SU-DHL-6 (cell line): ENCODE measurements at regions not wholly inside any gene's neighbourhood (a gene's known extent, or its start where the extent isn't known, plus 50 kb on each side); places are given as distances from the start of the nearest gene placed in this dataset.

ENCODE experiments used
- EZH2phosphoT487 ChIP-seq: fragments of 200-600 bp; sonication (generic), shearing (Covaris generic); conservative IDR thresholded peaks from 2 replicates; pipeline ENCODE4 v1.6.1; 2018; ENCODE audit warnings: mild to moderate bottlenecking, antibody characterized with exemption, low read length, moderate library complexity, mixed read lengths
- TF ChIP-seq, protein P1 (sequence below): fragments of 200-600 bp; sonication (generic); IDR thresholded peaks from one replicate; pipeline ENCODE4 v1.5.1; 2017; ENCODE audit warnings: antibody characterized with exemption, mild to moderate bottlenecking, low read length, moderate library complexity; ENCODE audit not compliant: insufficient read depth, poor library complexity, severe bottlenecking

DNA sequence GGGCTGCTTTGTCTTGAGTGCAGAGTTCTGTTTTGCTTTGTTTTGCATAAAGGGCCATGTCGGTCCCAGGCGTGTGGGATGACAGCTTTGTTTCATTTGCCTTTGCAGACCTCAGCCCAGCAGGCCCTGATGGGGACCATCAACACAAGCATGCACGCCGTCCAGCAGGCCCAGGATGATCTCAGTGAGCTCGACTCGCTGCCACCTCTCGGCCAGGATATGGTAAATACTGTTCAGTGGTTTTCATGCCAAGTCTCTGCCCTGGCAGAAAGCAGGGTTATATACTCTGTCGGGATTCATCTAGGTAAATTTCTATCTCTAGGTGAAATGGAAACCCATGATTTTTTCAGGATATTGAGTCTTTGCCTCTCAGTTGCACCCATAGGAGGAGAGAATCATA lies 343.9 kb upstream of the TPM1 start:
- TF ChIP-seq, protein P1, sequence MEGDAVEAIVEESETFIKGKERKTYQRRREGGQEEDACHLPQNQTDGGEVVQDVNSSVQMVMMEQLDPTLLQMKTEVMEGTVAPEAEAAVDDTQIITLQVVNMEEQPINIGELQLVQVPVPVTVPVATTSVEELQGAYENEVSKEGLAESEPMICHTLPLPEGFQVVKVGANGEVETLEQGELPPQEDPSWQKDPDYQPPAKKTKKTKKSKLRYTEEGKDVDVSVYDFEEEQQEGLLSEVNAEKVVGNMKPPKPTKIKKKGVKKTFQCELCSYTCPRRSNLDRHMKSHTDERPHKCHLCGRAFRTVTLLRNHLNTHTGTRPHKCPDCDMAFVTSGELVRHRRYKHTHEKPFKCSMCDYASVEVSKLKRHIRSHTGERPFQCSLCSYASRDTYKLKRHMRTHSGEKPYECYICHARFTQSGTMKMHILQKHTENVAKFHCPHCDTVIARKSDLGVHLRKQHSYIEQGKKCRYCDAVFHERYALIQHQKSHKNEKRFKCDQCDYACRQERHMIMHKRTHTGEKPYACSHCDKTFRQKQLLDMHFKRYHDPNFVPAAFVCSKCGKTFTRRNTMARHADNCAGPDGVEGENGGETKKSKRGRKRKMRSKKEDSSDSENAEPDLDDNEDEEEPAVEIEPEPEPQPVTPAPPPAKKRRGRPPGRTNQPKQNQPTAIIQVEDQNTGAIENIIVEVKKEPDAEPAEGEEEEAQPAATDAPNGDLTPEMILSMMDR = no peak
- TF ChIP-seq EZH2phosphoT487 = no peak
